ENCODE measurements at regions not wholly inside any gene's neighbourhood (a gene's known extent, or its start where the extent isn't known, plus 50 kb on each side); places are given as distances from the start of the nearest gene placed in this dataset.

DNA sequence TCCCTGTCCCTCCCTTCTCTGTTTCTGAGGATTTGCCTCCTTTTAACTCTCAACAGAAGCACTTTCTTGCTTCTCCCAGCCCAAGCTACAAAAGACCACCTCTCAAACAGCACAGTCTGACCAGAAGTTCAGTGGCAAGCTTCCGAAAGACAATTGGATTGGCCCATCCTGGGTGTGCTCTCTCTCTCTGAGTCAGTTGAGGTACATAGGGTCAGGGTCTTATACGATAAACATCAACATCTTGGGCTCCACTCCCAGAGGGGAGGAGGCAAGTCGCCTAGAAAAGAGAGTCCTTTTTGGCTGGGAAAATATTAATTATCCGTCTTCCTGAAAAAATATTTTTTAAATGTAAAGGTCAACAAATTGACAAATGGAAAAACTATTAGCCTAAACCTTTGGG is 155.8 kb downstream of the TMCO5A start (continued):
- TF ChIP-seq RBBP5 (IDR thresholded peaks at IDR 0.05; ENCODE audit: borderline replicate concordance, low read depth, low read length) = no peak

DNA sequence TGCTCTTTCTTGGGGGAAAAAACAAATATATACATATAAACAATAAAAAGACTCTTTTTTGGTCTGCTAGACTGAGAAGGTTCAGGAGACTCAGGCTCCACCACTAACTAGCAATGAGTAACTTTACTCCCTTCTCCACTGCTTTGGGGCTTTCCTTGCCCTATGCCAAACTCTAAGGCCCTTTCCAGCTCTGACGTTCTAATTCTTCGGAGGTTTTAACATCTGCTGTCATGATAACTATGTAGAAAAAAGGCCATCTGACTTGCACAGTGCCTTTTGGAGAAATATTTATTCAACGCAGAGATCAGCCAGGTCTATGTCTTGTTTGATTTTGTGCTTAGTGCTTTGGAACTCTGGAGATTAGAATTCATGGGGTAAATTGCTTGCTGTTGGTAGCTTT is 156.2 kb downstream of the TMCO5A start:
- no peak overlapping the region for H2AK5ac ChIP-seq (ENCODE audit: low read depth, low read length)
- no peak for FAIRE-seq
- no peak overlapping the region for H2BK20ac ChIP-seq (ENCODE audit: low read length)
- ChIA-PET POLR2A (ENCODE audit: partially characterized antibody) (interaction anchor here (0.6 kb wide), 1 partner anchor 116 kb away, joined by 3 read pairs; no protein-coding TSS in a partner anchor), CTCF (ENCODE audit: partially characterized antibody) (no interaction called here)
- 85% methylated on average over 3 of the region's 3 CpGs; no CpG with 5 or more reads in 1 of the 2 experiments for WGBS, 2 experiments (ENCODE audit: extremely low coverage in 1 of 2, insufficient coverage in 1 of 2, insufficient read length in 1 of 2, insufficient replicate concordance in 2 of 2, low coverage in 1 of 2, low lambda C conversion rate in 2 of 2, missing lambda C conversion rate in 1 of 2)
- H2BK5ac ChIP-seq (ENCODE audit: low read depth, low read length) = no peak overlapping the region
- H4K5ac ChIP-seq (ENCODE audit: insufficient read length, low read depth, low read length) = no peak overlapping the region
- H3K4ac ChIP-seq (replicated peaks; ENCODE audit: insufficient read length, low read depth, low read length) = no peak overlapping the region
- no peak overlapping the region for H2BK120ac ChIP-seq (replicated peaks; ENCODE audit: low read depth, low read length)
- no peak overlapping the region for H3K27ac ChIP-seq (ENCODE audit: low read depth, low read length)
- no peak overlapping the region for H2AFZ ChIP-seq (ENCODE audit: low read length)
- no peak overlapping the region for H3K56ac ChIP-seq (replicated peaks; ENCODE audit: insufficient read length, low read depth, low read length)
- no peak overlapping the region for H2BK15ac ChIP-seq (ENCODE audit: low read length)
- no peak overlapping the region for H3K9ac ChIP-seq (replicated peaks in 1 of 4; ENCODE audit: extremely low read depth in 1 of 4, low read depth in 3 of 4, low read length in 3 of 4)
- no peaks in the 10 kb centered on the region for H3K4me1 ChIP-seq (replicated peaks in 1 of 4; ENCODE audit: control insufficient read depth in 3 of 4, insufficient read depth in 4 of 4, low read length in 3 of 4)
- no peak overlapping the region for H3K4me2 ChIP-seq (ENCODE audit: insufficient read depth in 1 of 2, low read depth in 2 of 2, low read length in 2 of 2)
- H3K36me3 ChIP-seq (ENCODE audit: control insufficient read depth in 2 of 4, insufficient read depth in 4 of 4, low read length in 3 of 4) = no peaks in the 10 kb centered on the region
- no peak overlapping the region for H4K8ac ChIP-seq (ENCODE audit: extremely low read depth, insufficient read depth, low read length)
- no peak overlapping the region for H3K4me3 ChIP-seq (ENCODE audit: extremely low read depth in 1 of 4, insufficient read depth in 2 of 4, low read depth in 3 of 4, low read length in 4 of 4)
- no peaks in the 10 kb centered on the region for H3K23me2 ChIP-seq (ENCODE audit: low read depth, low read length)
- H4K91ac ChIP-seq (replicated peaks; ENCODE audit: insufficient read length, low read length) = no peak overlapping the region
- H3K79me2 ChIP-seq (ENCODE audit: control insufficient read depth in 1 of 2, insufficient read depth in 2 of 2, low read length in 2 of 2) = no peaks in the 10 kb centered on the region
- H4K20me1 ChIP-seq (replicated peaks in 1 of 2; ENCODE audit: control insufficient read depth in 1 of 2, insufficient read depth in 2 of 2, low read length in 2 of 2) = no peaks in the 10 kb centered on the region
- H3K23ac ChIP-seq (ENCODE audit: insufficient read length) = no peak overlapping the region
- H3K79me1 ChIP-seq (ENCODE audit: low read depth, low read length) = no peaks in the 10 kb centered on the region
- no peak overlapping the region for H3K14ac ChIP-seq (ENCODE audit: insufficient read length)
- H3K27me3 ChIP-seq (replicated peaks in 1 of 4; ENCODE audit: control insufficient read depth in 3 of 4, extremely low read depth in 1 of 4, insufficient read depth in 3 of 4, low read length in 3 of 4) = no peaks in the 10 kb centered on the region
- H2BK12ac ChIP-seq (ENCODE audit: low read depth, low read length) = no peak overlapping the region
- no peaks in the 10 kb centered on the region for H3K9me3 ChIP-seq (ENCODE audit: insufficient read depth in 2 of 2, low read depth in 1 of 2, low read length in 1 of 2)
- H3K18ac ChIP-seq (ENCODE audit: extremely low read depth, low read length) = no peak overlapping the region
- DNase-seq (ENCODE audit: low read depth in 1 of 2, low spot score in 2 of 2) = no peak
- no peak for TF ChIP-seq CEBPB (IDR thresholded peaks at IDR 0.05; ENCODE audit: low read depth, low read length)
- TF ChIP-seq, protein P1, sequence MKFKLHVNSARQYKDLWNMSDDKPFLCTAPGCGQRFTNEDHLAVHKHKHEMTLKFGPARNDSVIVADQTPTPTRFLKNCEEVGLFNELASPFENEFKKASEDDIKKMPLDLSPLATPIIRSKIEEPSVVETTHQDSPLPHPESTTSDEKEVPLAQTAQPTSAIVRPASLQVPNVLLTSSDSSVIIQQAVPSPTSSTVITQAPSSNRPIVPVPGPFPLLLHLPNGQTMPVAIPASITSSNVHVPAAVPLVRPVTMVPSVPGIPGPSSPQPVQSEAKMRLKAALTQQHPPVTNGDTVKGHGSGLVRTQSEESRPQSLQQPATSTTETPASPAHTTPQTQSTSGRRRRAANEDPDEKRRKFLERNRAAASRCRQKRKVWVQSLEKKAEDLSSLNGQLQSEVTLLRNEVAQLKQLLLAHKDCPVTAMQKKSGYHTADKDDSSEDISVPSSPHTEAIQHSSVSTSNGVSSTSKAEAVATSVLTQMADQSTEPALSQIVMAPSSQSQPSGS (IDR thresholded peaks at IDR 0.05; ENCODE audit: low read length) = no peak
- TF ChIP-seq, protein P2, sequence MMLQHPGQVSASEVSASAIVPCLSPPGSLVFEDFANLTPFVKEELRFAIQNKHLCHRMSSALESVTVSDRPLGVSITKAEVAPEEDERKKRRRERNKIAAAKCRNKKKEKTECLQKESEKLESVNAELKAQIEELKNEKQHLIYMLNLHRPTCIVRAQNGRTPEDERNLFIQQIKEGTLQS (IDR thresholded peaks at IDR 0.05; ENCODE audit: insufficient read depth, low read depth, low read length) = no peak
- no peak for TF ChIP-seq KDM1A (IDR thresholded peaks at IDR 0.05; ENCODE audit: borderline replicate concordance, low read length)
- no peak for TF ChIP-seq BACH1 (IDR thresholded peaks at IDR 0.05; ENCODE audit: low read length)
- TF ChIP-seq MAFK (IDR thresholded peaks at IDR 0.05; ENCODE audit: low read depth, low read length) = no peak
- TF ChIP-seq CBX8 (IDR thresholded peaks at IDR 0.05; ENCODE audit: borderline replicate concordance, low read depth, low read length) = no peak
- no peak for TF ChIP-seq SUZ12 (IDR thresholded peaks at IDR 0.05; ENCODE audit: low read length)
- TF ChIP-seq TAF1 (IDR thresholded peaks at IDR 0.05; ENCODE audit: low read depth, low read length) = no peak
- no peak for TF ChIP-seq KDM5A (IDR thresholded peaks at IDR 0.05; ENCODE audit: low read length)
